GM19035 (cell line): ENCODE measurements at regions not wholly inside any gene's neighbourhood (a gene's known extent, or its start where the extent isn't known, plus 50 kb on each side); places are given as distances from the start of the nearest gene placed in this dataset.

ENCODE experiments used
- ATAC-seq: cut with Tn5 transposase; IDR thresholded peaks from one replicate; pipeline ENCODE4 v1.9.1; 2021; ENCODE audit not compliant: unreplicated experiment

GRCh38 chr4:81522711-81523110 is 51.0 kb upstream of the RASGEF1B start:
- ATAC-seq: no peak

GRCh38 chr4:81521708-81522107 is 50.0 kb upstream of the RASGEF1B start:
- no peak for ATAC-seq
